GM12878 (cell line): ENCODE measurements at regions not wholly inside any gene's neighbourhood (a gene's known extent, or its start where the extent isn't known, plus 50 kb on each side); places are given as distances from the start of the nearest gene placed in this dataset.

Experiments used
- ATAC-seq: fragments of 200-7000 bp; cut with Tn5 transposase; 3 replicates; pipeline ENCODE4 v1.9.1; 2020; ENCODE audit warnings: mild to moderate bottlenecking, moderate library complexity
- BruUV-seq: library from RNA; stranded (reverse); fragments of 400-500 nt; replicated peaks from 2 replicates; lab custom pipeline; 2021; lab: Mats Ljungman, UMichigan
- CTCF ChIA-PET: fragments of 300-600 bp; sonication (Branson Sonifier 250); formaldehyde crosslinking; extraction: SDS; loops from one replicate; lab custom pipeline; 2021; ENCODE audit warnings: inconsistent platforms; lab: Yijun Ruan, JAX
- POLR2A ChIA-PET: fragments of 350-600 bp; formaldehyde crosslinking; extraction: SDS; loops from one replicate; lab custom pipeline; 2021; ENCODE audit warnings: inconsistent platforms; lab: Charles Lee
- RAD21 ChIA-PET: fragments of 300-600 bp; sonication (Branson Sonifier 250); formaldehyde crosslinking; loops from one replicate; lab custom pipeline; 2023; ENCODE audit warnings: antibody characterized with exemption; ENCODE audit not compliant: unreplicated experiment; lab: Charles Lee
- SMC1A ChIA-PET: fragments of 300-600 bp; sonication (Branson Sonifier 250); formaldehyde crosslinking; loops from one replicate; lab custom pipeline; 2023; ENCODE audit not compliant: unreplicated experiment, uncharacterized antibody; lab: Charles Lee
- DNase-seq: peaks from one replicate; pipeline ENCODE4 v3.0.0-alpha.2; 2011; ENCODE audit warnings: low read depth, low spot score
- FAIRE-seq: peaks from 3 replicates; lab custom pipeline; 2011; peaks lifted over from hg19 to GRCh38; lab: Jason Lieb, UNC
- H2AFZ ChIP-seq: 2 replicates; pipeline ENCODE4 v1.6.0; 2011; ENCODE audit warnings: low read depth, low read length, control low read depth; ENCODE audit not compliant: control insufficient read depth
- H3K27ac ChIP-seq: 2 replicates; pipeline ENCODE4 v1.5.1; 2011; ENCODE audit warnings: control low read depth; ENCODE audit not compliant: control insufficient read depth, insufficient read depth
- H3K27me3 ChIP-seq, 2 experiments: replicated peaks in 1 of 2; 2 replicates each; pipeline versions ENCODE4 v1.6.0 to v1.6.1; 2011; ENCODE audit warnings: low read length in 1 of 2; ENCODE audit not compliant: control insufficient read depth in 2 of 2, insufficient read depth in 2 of 2
- H3K36me3 ChIP-seq, 2 experiments: 2 replicates each; pipeline ENCODE4 v1.5.1; 2011; ENCODE audit warnings: low read length in 1 of 2; ENCODE audit not compliant: control insufficient read depth in 2 of 2, insufficient read depth in 2 of 2
- H3K4me1 ChIP-seq: 2 replicates; pipeline ENCODE4 v1.6.1; 2011; ENCODE audit warnings: mild to moderate bottlenecking, low read length, moderate library complexity, mixed read lengths; ENCODE audit not compliant: control insufficient read depth, insufficient read depth
- H3K4me2 ChIP-seq: 2 replicates; pipeline ENCODE4 v1.6.0; 2011; ENCODE audit warnings: control low read depth; ENCODE audit not compliant: control insufficient read depth, insufficient read depth
- H3K4me3 ChIP-seq: fragments of 200-600 bp; sonication (generic); 2 replicates; pipeline ENCODE4 v1.5.1; 2016
- H3K79me2 ChIP-seq: 2 replicates; pipeline ENCODE4 v1.6.0; 2011; ENCODE audit warnings: low read length; ENCODE audit not compliant: control insufficient read depth, insufficient read depth
- H3K9ac ChIP-seq: 2 replicates; pipeline ENCODE4 v1.8.0; 2011; ENCODE audit warnings: low read length, control low read depth, mixed read lengths; ENCODE audit not compliant: control insufficient read depth, insufficient read depth
- H3K9me3 ChIP-seq: replicated peaks from 3 replicates; pipeline ENCODE4 v1.5.1; 2011; ENCODE audit warnings: mild to moderate bottlenecking, low read length; ENCODE audit not compliant: control insufficient read depth, insufficient read depth
- H4K20me1 ChIP-seq: 2 replicates; pipeline ENCODE4 v1.6.0; 2011; ENCODE audit not compliant: control insufficient read depth, insufficient read depth
- BCL11A ChIP-seq: IDR thresholded peaks from 2 replicates; pipeline ENCODE4 v1.6.1; 2011; ENCODE audit warnings: low read depth, low read length
- DPF2 ChIP-seq: fragments of 450-650 bp; IDR thresholded peaks from 2 replicates; pipeline ENCODE4 v1.6.1; 2017; ENCODE audit warnings: mild to moderate bottlenecking
- E2F4 ChIP-seq: IDR thresholded peaks from 2 replicates; pipeline ENCODE4 v1.6.1; 2012; ENCODE audit warnings: low read depth, low read length, improper control_type of control experiment
- FOS ChIP-seq: IDR thresholded peaks from 3 replicates; pipeline ENCODE4 v1.6.1; 2011; ENCODE audit warnings: borderline replicate concordance; ENCODE audit not compliant: insufficient read length; ENCODE audit errors: extremely low read depth
- IRF4 ChIP-seq: IDR thresholded peaks from 2 replicates; pipeline ENCODE4 v1.6.1; 2011; ENCODE audit warnings: low read depth, low read length
- MAX ChIP-seq: IDR thresholded peaks from 2 replicates; pipeline ENCODE4 v1.6.1; 2012; ENCODE audit warnings: low read depth, low read length, improper control_type of control experiment
- MEF2B ChIP-seq: fragments of 450-650 bp; IDR thresholded peaks from 2 replicates; pipeline ENCODE4 v1.6.1; 2018; ENCODE audit warnings: mild to moderate bottlenecking, moderate library complexity; ENCODE audit not compliant: partially characterized antibody, poor library complexity, severe bottlenecking
- POLR2A ChIP-seq: IDR thresholded peaks from 2 replicates; pipeline ENCODE4 v1.6.1; 2011; ENCODE audit warnings: low read depth, mild to moderate bottlenecking, low read length
- SIN3A ChIP-seq: IDR thresholded peaks from 2 replicates; pipeline ENCODE4 v1.6.1; 2012; ENCODE audit warnings: low read depth, low read length, improper control_type of control experiment
- YBX1 ChIP-seq: fragments of 450-650 bp; IDR thresholded peaks from 2 replicates; pipeline ENCODE4 v1.6.1; 2016; ENCODE audit warnings: antibody characterized with exemption
- YY1 ChIP-seq: IDR thresholded peaks from 2 replicates; pipeline ENCODE4 v1.6.1; 2011; ENCODE audit warnings: low read depth, mild to moderate bottlenecking, low read length
- WGBS: methylation state at CpG from one replicate; pipeline ENCODE4 v1.1.6; 2016; ENCODE audit warnings: low lambda C conversion rate; ENCODE audit not compliant: insufficient replicate concordance, insufficient coverage; ENCODE audit errors: missing lambda C conversion rate; 5-methylcytosine and 5-hydroxymethylcytosine counted together
- in situ Hi-C: fragments of 300-500 bp; cut with MboI; formaldehyde crosslinking; loops from 9 replicates; pipeline ENCODE4 v1.14.3; 2018; ENCODE audit warnings: mixed read lengths
- intact Hi-C: fragments of 100-400 bp; cut with micrococcal nuclease; formaldehyde crosslinking; loops from one replicate; pipeline ENCODE4 v1.14.2; 2022; ENCODE audit not compliant: unreplicated experiment
- TF ChIP-seq, protein P1 (sequence below): fragments of 450-650 bp; IDR thresholded peaks from 2 replicates; pipeline ENCODE4 v1.6.1; 2017; ENCODE audit warnings: mild to moderate bottlenecking

DNA sequence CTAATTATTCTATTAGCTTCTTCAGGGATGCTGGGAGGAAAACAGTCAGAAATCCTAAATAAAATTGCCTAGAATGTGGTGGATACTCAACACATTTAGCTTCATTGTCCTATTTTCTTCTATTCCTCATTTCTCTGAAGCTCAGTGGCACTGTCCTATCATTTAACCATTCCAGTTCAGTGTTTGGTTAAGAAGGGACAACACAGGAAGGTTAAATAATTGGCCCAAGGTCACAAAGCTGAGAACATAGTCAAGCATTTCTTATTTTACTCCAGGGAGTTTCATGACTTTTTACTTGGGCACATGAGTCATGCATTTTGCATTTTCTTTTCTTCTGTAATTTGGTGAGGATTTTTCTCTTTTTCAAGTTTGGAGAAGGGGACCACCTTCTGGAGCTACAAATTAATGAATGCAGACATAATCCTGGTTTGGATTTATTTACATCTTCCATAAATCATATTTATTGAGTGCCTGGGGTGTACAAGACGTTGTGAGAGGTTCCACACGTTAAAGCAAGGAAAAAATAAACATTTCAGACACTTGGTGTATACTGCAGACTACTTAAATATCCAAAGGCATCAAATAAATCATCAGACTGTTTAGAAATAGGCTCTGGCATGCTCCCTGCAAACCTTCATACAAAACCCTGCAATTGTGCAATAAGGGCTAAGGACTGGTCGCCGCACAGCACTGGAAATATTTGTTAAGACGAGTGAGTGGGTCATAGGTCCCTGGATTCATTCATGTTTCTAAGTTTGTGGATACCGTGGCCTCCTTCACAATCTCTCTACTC is 263.9 kb downstream of the MAF start:
- WGBS: 12% methylated on average over 6 of the region's 6 CpGs
- no peak overlapping the region for H3K4me3 ChIP-seq
- intact Hi-C loops (no loop called here), in situ Hi-C loops (no loop called here)
- ATAC-seq: no peak
- H3K27me3 ChIP-seq: peaks cover 0 to 3% of the 10 kb centered on the region in 2 experiments; a peak in 1 of 4 replicates
- BruUV-seq: no TSS peak
- no peak overlapping the region for H3K27ac ChIP-seq
- H3K9ac ChIP-seq: no peak overlapping the region
- no peak for FAIRE-seq
- H3K4me2 ChIP-seq: no peak overlapping the region
- POLR2A ChIA-PET: no interaction called here
- no peaks in the 10 kb centered on the region for H3K4me1 ChIP-seq
- no peaks in the 10 kb centered on the region for H3K9me3 ChIP-seq
- no peak for TF ChIP-seq DPF2
- TF ChIP-seq YY1: no peak
- no peak for TF ChIP-seq POLR2A
- TF ChIP-seq YBX1: no peak
- no peak for TF ChIP-seq MEF2B
- TF ChIP-seq MAX: no peak
- no peak for TF ChIP-seq BCL11A
- TF ChIP-seq E2F4: no peak
- TF ChIP-seq FOS: no peak
- TF ChIP-seq IRF4: no peak
- TF ChIP-seq SIN3A: no peak
- TF ChIP-seq, protein P1, sequence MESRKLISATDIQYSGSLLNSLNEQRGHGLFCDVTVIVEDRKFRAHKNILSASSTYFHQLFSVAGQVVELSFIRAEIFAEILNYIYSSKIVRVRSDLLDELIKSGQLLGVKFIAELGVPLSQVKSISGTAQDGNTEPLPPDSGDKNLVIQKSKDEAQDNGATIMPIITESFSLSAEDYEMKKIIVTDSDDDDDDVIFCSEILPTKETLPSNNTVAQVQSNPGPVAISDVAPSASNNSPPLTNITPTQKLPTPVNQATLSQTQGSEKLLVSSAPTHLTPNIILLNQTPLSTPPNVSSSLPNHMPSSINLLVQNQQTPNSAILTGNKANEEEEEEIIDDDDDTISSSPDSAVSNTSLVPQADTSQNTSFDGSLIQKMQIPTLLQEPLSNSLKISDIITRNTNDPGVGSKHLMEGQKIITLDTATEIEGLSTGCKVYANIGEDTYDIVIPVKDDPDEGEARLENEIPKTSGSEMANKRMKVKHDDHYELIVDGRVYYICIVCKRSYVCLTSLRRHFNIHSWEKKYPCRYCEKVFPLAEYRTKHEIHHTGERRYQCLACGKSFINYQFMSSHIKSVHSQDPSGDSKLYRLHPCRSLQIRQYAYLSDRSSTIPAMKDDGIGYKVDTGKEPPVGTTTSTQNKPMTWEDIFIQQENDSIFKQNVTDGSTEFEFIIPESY: no peak
- TF ChIP-seq, all 136 proteins: peak for 0
- SMC1A ChIA-PET: no interaction called here
- H2AFZ ChIP-seq: no peak overlapping the region
- no peaks in the 10 kb centered on the region for H3K79me2 ChIP-seq
- CTCF ChIA-PET: interaction anchor here (0.9 kb wide), 1 partner anchor 9 kb away, joined by 5 read pairs; no protein-coding TSS in a partner anchor
- no peak for DNase-seq
- no peaks in the 10 kb centered on the region for H3K36me3 ChIP-seq
- H4K20me1 ChIP-seq: no peaks in the 10 kb centered on the region
- RAD21 ChIA-PET: no interaction called here
